ENCODE measurements at regions not wholly inside any gene's neighbourhood (a gene's known extent, or its start where the extent isn't known, plus 50 kb on each side); places are given as distances from the start of the nearest gene placed in this dataset.

GRCh38 chr15:87633525-87633924, 623.0 kb downstream of the NTRK3 start:
- Mint-ChIP-seq H3K36me3 (ENCODE audit: low read depth) (no peaks in the 10 kb centered on the region), H3K4me1 (peaks cover 30% of the 10 kb centered on the region), H3K9me3 (no peaks in the 10 kb centered on the region), H3K4me3 (no peak overlapping the region), H3K27me3 (ENCODE audit: insufficient read depth) (peaks cover 9% of the 10 kb centered on the region), H3K27ac (no peak overlapping the region)
- DNase-seq: no peak
- TF ChIP-seq CTCF (conservative IDR thresholded peaks at IDR 0.05): no peak
- Histone ChIP-seq H3K4me3 (ENCODE audit: low read length) (no peak overlapping the region), H3K9me3 (ENCODE audit: control insufficient read depth, low read length) (no peaks in the 10 kb centered on the region), H3K27ac (ENCODE audit: low read depth, low read length) (no peak overlapping the region), H3K36me3 (ENCODE audit: control insufficient read depth, insufficient read depth, low read length) (no peaks in the 10 kb centered on the region), H3K27me3 (ENCODE audit: control insufficient read depth, insufficient read depth, low read length, poor library complexity, severe bottlenecking) (no peaks in the 10 kb centered on the region), H3K4me1 (ENCODE audit: control insufficient read depth, insufficient read depth, low read length) (no peaks in the 10 kb centered on the region), H3K9ac (ENCODE audit: extremely low read depth, low read length, poor library complexity, severe bottlenecking) (no peak overlapping the region)
- WGBS, 2 experiments (ENCODE audit: insufficient coverage in 1 of 2, insufficient read length in 1 of 2): no CpG with 5 or more reads among the region's 1 CpG

- no peak overlapping the region for H3K9ac ChIP-seq (ENCODE audit: extremely low read depth, low read length, poor library complexity, severe bottlenecking)
- DNase-seq: no peak
- H3K4me3 ChIP-seq (ENCODE audit: low read length): no peak overlapping the region
- H3K36me3 ChIP-seq (ENCODE audit: control insufficient read depth, insufficient read depth, low read length): no peaks in the 10 kb centered on the region
- H3K27me3 ChIP-seq (ENCODE audit: control insufficient read depth, insufficient read depth, low read length, poor library complexity, severe bottlenecking): no peaks in the 10 kb centered on the region
- H3K9me3 Mint-ChIP-seq: no peaks in the 10 kb centered on the region
- H3K27me3 Mint-ChIP-seq (ENCODE audit: insufficient read depth): peaks cover 9% of the 10 kb centered on the region
- no peaks in the 10 kb centered on the region for H3K9me3 ChIP-seq (ENCODE audit: control insufficient read depth, low read length)
- TF ChIP-seq CTCF (conservative IDR thresholded peaks at IDR 0.05): no peak
- no peaks in the 10 kb centered on the region for H3K36me3 Mint-ChIP-seq (ENCODE audit: low read depth)
- peaks cover 41% of the 10 kb centered on the region for H3K4me1 Mint-ChIP-seq
- no peak overlapping the region for H3K27ac Mint-ChIP-seq
- no peak overlapping the region for H3K27ac ChIP-seq (ENCODE audit: low read depth, low read length)
- H3K4me3 Mint-ChIP-seq: no peak overlapping the region
- H3K4me1 ChIP-seq (ENCODE audit: control insufficient read depth, insufficient read depth, low read length): no peaks in the 10 kb centered on the region
Observed at GRCh38 chr15:87632364-87632763, 624.2 kb downstream of the NTRK3 start.

- no peak for DNase-seq
- no peak overlapping the region for H3K27ac ChIP-seq (ENCODE audit: low read depth, low read length)
- H3K4me3 Mint-ChIP-seq: no peak overlapping the region
- no peak overlapping the region for H3K9ac ChIP-seq (ENCODE audit: extremely low read depth, low read length, poor library complexity, severe bottlenecking)
- no peak overlapping the region for H3K27ac Mint-ChIP-seq
- no peak overlapping the region for H3K4me3 ChIP-seq (ENCODE audit: low read length)
- TF ChIP-seq CTCF (conservative IDR thresholded peaks at IDR 0.05): no peak
- H3K27me3 ChIP-seq (ENCODE audit: control insufficient read depth, insufficient read depth, low read length, poor library complexity, severe bottlenecking): no peaks in the 10 kb centered on the region
- H3K4me1 ChIP-seq (ENCODE audit: control insufficient read depth, insufficient read depth, low read length): no peaks in the 10 kb centered on the region
- H3K36me3 Mint-ChIP-seq (ENCODE audit: low read depth): no peaks in the 10 kb centered on the region
- H3K9me3 Mint-ChIP-seq: no peaks in the 10 kb centered on the region
- H3K27me3 Mint-ChIP-seq (ENCODE audit: insufficient read depth): peaks cover 9% of the 10 kb centered on the region
- H3K36me3 ChIP-seq (ENCODE audit: control insufficient read depth, insufficient read depth, low read length): no peaks in the 10 kb centered on the region
- no peaks in the 10 kb centered on the region for H3K9me3 ChIP-seq (ENCODE audit: control insufficient read depth, low read length)
- WGBS, 2 experiments (ENCODE audit: insufficient coverage in 1 of 2, insufficient read length in 1 of 2): 76 to 87% methylated on average over 2 of the region's 2 CpGs
- H3K4me1 Mint-ChIP-seq: peaks cover 45% of the 10 kb centered on the region
Observed at GRCh38 chr15:87631775-87632174, 624.8 kb downstream of the NTRK3 start.

Measured in endodermal cell (in vitro differentiated cells).